ENCODE measurements at regions not wholly inside any gene's neighbourhood (a gene's known extent, or its start where the extent isn't known, plus 50 kb on each side); places are given as distances from the start of the nearest gene placed in this dataset.

DNA sequence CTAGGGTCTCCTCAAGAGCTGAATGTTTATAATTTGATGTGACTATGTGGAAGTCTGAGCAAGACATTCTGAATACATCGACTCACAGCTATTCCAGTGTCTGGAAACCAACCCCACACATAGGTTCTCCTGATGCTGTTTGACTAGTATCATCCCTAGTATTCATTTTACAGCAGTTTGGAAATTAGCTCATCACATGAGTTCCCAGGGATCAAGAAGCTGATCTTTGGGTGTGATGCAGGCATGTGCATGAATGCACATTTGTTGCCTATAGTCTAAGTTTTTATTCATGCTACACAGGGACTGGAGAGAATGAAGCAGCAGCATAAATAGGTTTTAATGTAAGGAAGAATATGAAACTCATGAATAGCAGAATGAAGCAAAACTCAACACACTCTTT lies 284.3 kb upstream of the SPRED2 start:
- Histone ChIP-seq H3K4me1 (ENCODE audit: control insufficient read depth in 1 of 2, insufficient read depth in 2 of 2, low read length in 2 of 2) (no peaks in the 10 kb centered on the region), H3K79me2 (ENCODE audit: insufficient read depth, low read length) (no peaks in the 10 kb centered on the region)

DNA sequence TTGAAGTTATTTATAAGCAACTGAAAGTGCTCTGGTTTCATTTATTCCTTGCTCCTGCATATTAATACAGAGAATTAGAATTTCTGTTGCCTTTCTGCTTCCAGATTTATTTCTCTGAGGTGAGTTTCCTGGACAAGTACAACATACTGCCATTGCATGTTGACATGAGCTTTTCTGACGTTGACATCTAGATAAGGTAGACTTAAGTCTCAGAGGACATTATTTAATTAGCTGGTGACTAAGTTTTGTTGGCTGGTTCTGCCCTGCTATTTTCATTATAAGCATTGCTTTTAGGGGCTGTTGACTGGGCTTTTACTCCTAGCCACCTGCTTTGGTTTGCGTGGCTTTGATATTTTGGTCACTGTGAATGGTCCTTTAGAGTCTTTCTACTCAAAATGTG lies 282.9 kb upstream of the SPRED2 start:
- Mint-ChIP-seq H3K4me3 (no peak overlapping the region), H3K9me3 (no peaks in the 10 kb centered on the region), H3K27ac (no peak overlapping the region), H3K4me1 (no peaks in the 10 kb centered on the region), H3K27me3 (ENCODE audit: low read depth in 3 of 3) (peaks cover 0 to 5% (median 1%) of the 10 kb centered on the region in 3 donors), H3K36me3 (no peaks in the 10 kb centered on the region)
- no peak overlapping the region for H2AFZ ChIP-seq (ENCODE audit: insufficient read depth, low read depth, low read length, poor library complexity, severe bottlenecking)
- intact Hi-C loops (cut with micrococcal nuclease): no loop called here
- TF ChIP-seq, protein P1, sequence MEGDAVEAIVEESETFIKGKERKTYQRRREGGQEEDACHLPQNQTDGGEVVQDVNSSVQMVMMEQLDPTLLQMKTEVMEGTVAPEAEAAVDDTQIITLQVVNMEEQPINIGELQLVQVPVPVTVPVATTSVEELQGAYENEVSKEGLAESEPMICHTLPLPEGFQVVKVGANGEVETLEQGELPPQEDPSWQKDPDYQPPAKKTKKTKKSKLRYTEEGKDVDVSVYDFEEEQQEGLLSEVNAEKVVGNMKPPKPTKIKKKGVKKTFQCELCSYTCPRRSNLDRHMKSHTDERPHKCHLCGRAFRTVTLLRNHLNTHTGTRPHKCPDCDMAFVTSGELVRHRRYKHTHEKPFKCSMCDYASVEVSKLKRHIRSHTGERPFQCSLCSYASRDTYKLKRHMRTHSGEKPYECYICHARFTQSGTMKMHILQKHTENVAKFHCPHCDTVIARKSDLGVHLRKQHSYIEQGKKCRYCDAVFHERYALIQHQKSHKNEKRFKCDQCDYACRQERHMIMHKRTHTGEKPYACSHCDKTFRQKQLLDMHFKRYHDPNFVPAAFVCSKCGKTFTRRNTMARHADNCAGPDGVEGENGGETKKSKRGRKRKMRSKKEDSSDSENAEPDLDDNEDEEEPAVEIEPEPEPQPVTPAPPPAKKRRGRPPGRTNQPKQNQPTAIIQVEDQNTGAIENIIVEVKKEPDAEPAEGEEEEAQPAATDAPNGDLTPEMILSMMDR (IDR thresholded peaks at IDR 0.05): no peak
- H3K27me3 ChIP-seq (ENCODE audit: control insufficient read depth in 2 of 2, insufficient read depth in 2 of 2, low read length in 2 of 2): no peaks in the 10 kb centered on the region
- H3K4me1 ChIP-seq (ENCODE audit: control insufficient read depth in 1 of 2, insufficient read depth in 2 of 2, low read length in 2 of 2): no peaks in the 10 kb centered on the region
- no peak for DNase-seq
- no peak overlapping the region for H3K9ac ChIP-seq (ENCODE audit: insufficient read depth, low read length, poor library complexity, severe bottlenecking)
- H3K4me2 ChIP-seq (replicated peaks; ENCODE audit: extremely low read depth, low read length, poor library complexity, severe bottlenecking): no peak overlapping the region
- 100% methylated on average over 2 of the region's 2 CpGs for WGBS (ENCODE audit: insufficient coverage)
- no peaks in the 10 kb centered on the region for H3K79me2 ChIP-seq (ENCODE audit: insufficient read depth, low read length)
- H4K20me1 ChIP-seq (ENCODE audit: insufficient read depth, low read length): no peaks in the 10 kb centered on the region
- H3K36me3 ChIP-seq (replicated peaks in 1 of 2; ENCODE audit: control insufficient read depth in 1 of 2, insufficient read depth in 2 of 2, low read length in 2 of 2): no peaks in the 10 kb centered on the region
- no peak overlapping the region for H3K4me3 ChIP-seq (replicated peaks in 1 of 3; ENCODE audit: low read depth in 2 of 3, low read length in 3 of 3)
- H3K27ac ChIP-seq (ENCODE audit: low read depth in 1 of 2, low read length in 2 of 2): no peak overlapping the region
- no peaks in the 10 kb centered on the region for H3K9me3 ChIP-seq (replicated peaks in 1 of 2; ENCODE audit: control insufficient read depth in 1 of 2, insufficient read depth in 1 of 2, low read length in 2 of 2)

More for the DNA sequence above, 284.3 kb upstream of the SPRED2 start:
- H3K36me3 Mint-ChIP-seq: no peaks in the 10 kb centered on the region
- DNase-seq: no peak
- H3K9me3 Mint-ChIP-seq: no peaks in the 10 kb centered on the region
- no peaks in the 10 kb centered on the region for H3K4me1 Mint-ChIP-seq
- Histone ChIP-seq H3K36me3 (replicated peaks in 1 of 2; ENCODE audit: control insufficient read depth in 1 of 2, insufficient read depth in 2 of 2, low read length in 2 of 2) (no peaks in the 10 kb centered on the region), H3K4me3 (replicated peaks in 1 of 3; ENCODE audit: low read depth in 2 of 3, low read length in 3 of 3) (no peak overlapping the region), H4K20me1 (ENCODE audit: insufficient read depth, low read length) (no peaks in the 10 kb centered on the region), H3K27me3 (ENCODE audit: control insufficient read depth in 2 of 2, insufficient read depth in 2 of 2, low read length in 2 of 2) (no peaks in the 10 kb centered on the region), H3K9ac (ENCODE audit: insufficient read depth, low read length, poor library complexity, severe bottlenecking) (no peak overlapping the region), H2AFZ (ENCODE audit: insufficient read depth, low read depth, low read length, poor library complexity, severe bottlenecking) (no peak overlapping the region), H3K27ac (ENCODE audit: low read depth in 1 of 2, low read length in 2 of 2) (no peak overlapping the region), H3K9me3 (replicated peaks in 1 of 2; ENCODE audit: control insufficient read depth in 1 of 2, insufficient read depth in 1 of 2, low read length in 2 of 2) (no peaks in the 10 kb centered on the region), H3K4me2 (replicated peaks; ENCODE audit: extremely low read depth, low read length, poor library complexity, severe bottlenecking) (no peak overlapping the region)
- WGBS (ENCODE audit: insufficient coverage): no CpG with 5 or more reads among the region's 1 CpG
- TF ChIP-seq, protein P1 (IDR thresholded peaks at IDR 0.05): no peak
- intact Hi-C loops (cut with micrococcal nuclease): no loop called here
- H3K27me3 Mint-ChIP-seq (ENCODE audit: low read depth in 3 of 3): peaks cover 0 to 5% (median 5%) of the 10 kb centered on the region in 3 donors
- no peak overlapping the region for H3K27ac Mint-ChIP-seq
- H3K4me3 Mint-ChIP-seq: no peak overlapping the region

Data from CD14-positive monocyte (primary cell).